ENCODE measurements at regions not wholly inside any gene's neighbourhood (a gene's known extent, or its start where the extent isn't known, plus 50 kb on each side); places are given as distances from the start of the nearest gene placed in this dataset.

- Histone ChIP-seq H3K4me1 (ENCODE audit: control insufficient read depth, insufficient read depth, low read length, unreplicated experiment) (peaks cover 58% of the 10 kb centered on the region), H3K79me2 (ENCODE audit: control insufficient read depth, insufficient read depth, low read length, unreplicated experiment) (no peaks in the 10 kb centered on the region), H2AFZ (ENCODE audit: low read length, unreplicated experiment) (no peak overlapping the region), H3K27me3 (ENCODE audit: insufficient read depth, low read length) (no peaks in the 10 kb centered on the region), H3K4me3 (ENCODE audit: low read depth, low read length) (no peak overlapping the region), H3K27ac (ENCODE audit: low read depth, low read length) (no peak overlapping the region), H3K36me3 (ENCODE audit: insufficient read depth, low read length) (no peaks in the 10 kb centered on the region)
These were observed 51.1 kb downstream of the DOP1B start for GRCh38 chr21:36207577-36208320.

GRCh38 chr21:36208326-36209013, 51.8 kb downstream of the DOP1B start:
- H3K27me3 ChIP-seq (ENCODE audit: insufficient read depth, low read length), result no peaks in the 10 kb centered on the region
- no peak overlapping the region for H3K4me3 ChIP-seq (ENCODE audit: low read depth, low read length)
- no peak overlapping the region for H3K27ac ChIP-seq (ENCODE audit: low read depth, low read length)
- H2AFZ ChIP-seq (ENCODE audit: low read length, unreplicated experiment), result no peak overlapping the region
- peaks cover 51% of the 10 kb centered on the region for H3K4me1 ChIP-seq (ENCODE audit: control insufficient read depth, insufficient read depth, low read length, unreplicated experiment)
- H3K36me3 ChIP-seq (ENCODE audit: insufficient read depth, low read length), result no peaks in the 10 kb centered on the region
- H3K79me2 ChIP-seq (ENCODE audit: control insufficient read depth, insufficient read depth, low read length, unreplicated experiment), result no peaks in the 10 kb centered on the region

- H3K27ac ChIP-seq (ENCODE audit: low read depth, low read length), result peak overlapping the region; percentile 39; the same call in 1 of the 2 replicates
- H3K4me3 ChIP-seq (ENCODE audit: low read depth, low read length), result no peak overlapping the region
- no peaks in the 10 kb centered on the region for H3K27me3 ChIP-seq (ENCODE audit: insufficient read depth, low read length)
- H3K4me1 ChIP-seq (ENCODE audit: control insufficient read depth, insufficient read depth, low read length, unreplicated experiment), result peaks cover 42% of the 10 kb centered on the region
- no peak overlapping the region for H2AFZ ChIP-seq (ENCODE audit: low read length, unreplicated experiment)
- H3K79me2 ChIP-seq (ENCODE audit: control insufficient read depth, insufficient read depth, low read length, unreplicated experiment), result no peaks in the 10 kb centered on the region
- no peaks in the 10 kb centered on the region for H3K36me3 ChIP-seq (ENCODE audit: insufficient read depth, low read length)
These were observed 53.1 kb downstream of the DOP1B start for GRCh38 chr21:36209626-36210171.

GRCh38 chr21:36210779-36211659, 54.4 kb downstream of the DOP1B start:
- no peaks in the 10 kb centered on the region for H3K36me3 ChIP-seq (ENCODE audit: insufficient read depth, low read length)
- peak overlapping the region; percentile 78 for H3K27ac ChIP-seq (ENCODE audit: low read depth, low read length)
- H2AFZ ChIP-seq (ENCODE audit: low read length, unreplicated experiment), result no peak overlapping the region
- H3K27me3 ChIP-seq (ENCODE audit: insufficient read depth, low read length), result no peaks in the 10 kb centered on the region
- no peaks in the 10 kb centered on the region for H3K79me2 ChIP-seq (ENCODE audit: control insufficient read depth, insufficient read depth, low read length, unreplicated experiment)
- H3K4me1 ChIP-seq (ENCODE audit: control insufficient read depth, insufficient read depth, low read length, unreplicated experiment), result peaks cover 42% of the 10 kb centered on the region
- no peak overlapping the region for H3K4me3 ChIP-seq (ENCODE audit: low read depth, low read length)

DNA sequence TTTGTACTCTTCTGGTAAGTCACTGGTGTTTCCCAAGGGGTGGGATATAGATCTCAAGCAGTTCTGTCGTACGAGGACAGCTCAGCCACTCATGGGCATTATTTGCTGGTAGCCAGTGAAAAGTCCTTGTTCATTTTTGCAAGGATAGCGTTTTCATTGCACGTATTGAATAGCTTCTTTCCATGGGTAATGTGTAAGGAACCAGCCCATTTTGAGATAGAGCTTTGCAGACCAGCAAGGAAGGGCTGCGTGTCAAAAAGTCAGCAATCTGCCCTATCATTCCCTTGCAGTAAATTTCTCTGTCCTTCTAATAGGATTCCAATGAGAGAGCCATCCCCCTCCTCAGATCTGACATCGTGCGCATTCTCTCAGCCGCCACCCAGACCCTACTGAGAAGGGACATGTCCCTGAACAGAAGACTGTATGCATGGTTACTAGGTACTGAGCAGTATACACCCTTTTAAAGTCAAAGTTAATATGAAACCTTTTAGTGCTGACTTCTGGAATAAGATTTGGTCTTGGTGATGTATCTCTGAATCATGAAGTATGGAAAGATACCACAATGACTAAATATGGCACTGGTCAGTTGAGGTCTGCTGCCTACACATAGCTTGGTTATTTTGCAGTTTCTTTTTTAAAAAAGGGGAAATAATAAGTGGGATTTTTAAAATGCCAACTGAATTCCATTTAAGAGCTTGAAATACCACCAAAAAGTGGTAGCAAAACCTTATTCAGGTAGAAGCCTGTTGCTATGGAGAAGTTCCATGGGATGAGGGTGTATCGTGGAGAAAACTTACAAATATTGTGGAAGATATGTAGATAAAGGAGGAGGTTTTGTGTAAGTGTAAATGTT, 55.3 kb downstream of the DOP1B start:
- H3K4me1 ChIP-seq (ENCODE audit: control insufficient read depth, insufficient read depth, low read length, unreplicated experiment), result peaks cover 42% of the 10 kb centered on the region
- H3K27ac ChIP-seq (ENCODE audit: low read depth, low read length), result peak overlapping the region; percentile 78
- H2AFZ ChIP-seq (ENCODE audit: low read length, unreplicated experiment), result no peak overlapping the region
- no peaks in the 10 kb centered on the region for H3K27me3 ChIP-seq (ENCODE audit: insufficient read depth, low read length)
- H3K36me3 ChIP-seq (ENCODE audit: insufficient read depth, low read length), result no peaks in the 10 kb centered on the region
- H3K79me2 ChIP-seq (ENCODE audit: control insufficient read depth, insufficient read depth, low read length, unreplicated experiment), result no peaks in the 10 kb centered on the region
- H3K4me3 ChIP-seq (ENCODE audit: low read depth, low read length), result no peak overlapping the region

GRCh38 chr21:36212513-36212780, 55.8 kb downstream of the DOP1B start:
- H3K4me3 ChIP-seq (ENCODE audit: low read depth, low read length), result no peak overlapping the region
- H3K27me3 ChIP-seq (ENCODE audit: insufficient read depth, low read length), result no peaks in the 10 kb centered on the region
- H3K4me1 ChIP-seq (ENCODE audit: control insufficient read depth, insufficient read depth, low read length, unreplicated experiment), result peaks cover 39% of the 10 kb centered on the region
- peak overlapping the region; percentile 78 for H3K27ac ChIP-seq (ENCODE audit: low read depth, low read length)
- no peaks in the 10 kb centered on the region for H3K79me2 ChIP-seq (ENCODE audit: control insufficient read depth, insufficient read depth, low read length, unreplicated experiment)
- no peak overlapping the region for H2AFZ ChIP-seq (ENCODE audit: low read length, unreplicated experiment)
- no peaks in the 10 kb centered on the region for H3K36me3 ChIP-seq (ENCODE audit: insufficient read depth, low read length)

GRCh38 chr21:36214561-36214960, 57.9 kb downstream of the DOP1B start:
- Histone ChIP-seq H3K4me1 (ENCODE audit: control insufficient read depth, insufficient read depth, low read length, unreplicated experiment) (peaks cover 28% of the 10 kb centered on the region), H3K4me3 (ENCODE audit: low read depth, low read length) (no peak overlapping the region), H3K27me3 (ENCODE audit: insufficient read depth, low read length) (no peaks in the 10 kb centered on the region), H3K79me2 (ENCODE audit: control insufficient read depth, insufficient read depth, low read length, unreplicated experiment) (no peaks in the 10 kb centered on the region), H3K27ac (ENCODE audit: low read depth, low read length) (no peak overlapping the region), H3K36me3 (ENCODE audit: insufficient read depth, low read length) (no peaks in the 10 kb centered on the region), H2AFZ (ENCODE audit: low read length, unreplicated experiment) (no peak overlapping the region)

- Histone ChIP-seq H3K4me3 (ENCODE audit: low read depth, low read length) (no peak overlapping the region), H2AFZ (ENCODE audit: low read length, unreplicated experiment) (no peak overlapping the region), H3K27me3 (ENCODE audit: insufficient read depth, low read length) (no peaks in the 10 kb centered on the region), H3K4me1 (ENCODE audit: control insufficient read depth, insufficient read depth, low read length, unreplicated experiment) (no peaks in the 10 kb centered on the region), H3K36me3 (ENCODE audit: insufficient read depth, low read length) (no peaks in the 10 kb centered on the region), H3K79me2 (ENCODE audit: control insufficient read depth, insufficient read depth, low read length, unreplicated experiment) (no peaks in the 10 kb centered on the region), H3K27ac (ENCODE audit: low read depth, low read length) (no peak overlapping the region)
These were observed 61.1 kb downstream of the DOP1B start for GRCh38 chr21:36217743-36218142.

DNA sequence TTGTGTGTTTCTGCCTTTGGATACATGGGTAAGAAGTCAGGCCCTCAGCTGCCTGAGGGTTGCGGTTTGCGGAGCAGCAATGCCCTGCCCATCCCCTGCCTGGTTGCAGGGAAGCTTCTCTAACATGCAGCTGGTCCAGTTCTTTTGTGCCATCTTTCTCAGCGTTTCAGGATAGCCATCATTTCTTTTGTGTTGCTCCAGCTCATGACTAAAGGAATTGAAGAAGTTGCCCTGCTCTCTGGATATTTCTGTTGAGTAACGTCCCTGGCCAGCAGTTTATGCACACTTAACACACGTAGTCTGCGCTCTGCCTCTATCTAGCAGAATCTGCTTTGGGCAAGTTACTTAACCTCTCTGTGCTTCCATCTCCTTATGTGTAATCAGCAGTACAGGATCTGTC, 62.1 kb downstream of the DOP1B start:
- Histone ChIP-seq H3K36me3 (ENCODE audit: insufficient read depth, low read length) (no peaks in the 10 kb centered on the region), H3K4me3 (ENCODE audit: low read depth, low read length) (no peak overlapping the region), H3K27ac (ENCODE audit: low read depth, low read length) (no peak overlapping the region), H3K4me1 (ENCODE audit: control insufficient read depth, insufficient read depth, low read length, unreplicated experiment) (no peaks in the 10 kb centered on the region), H2AFZ (ENCODE audit: low read length, unreplicated experiment) (no peak overlapping the region), H3K79me2 (ENCODE audit: control insufficient read depth, insufficient read depth, low read length, unreplicated experiment) (no peaks in the 10 kb centered on the region), H3K27me3 (ENCODE audit: insufficient read depth, low read length) (no peaks in the 10 kb centered on the region)

DNA sequence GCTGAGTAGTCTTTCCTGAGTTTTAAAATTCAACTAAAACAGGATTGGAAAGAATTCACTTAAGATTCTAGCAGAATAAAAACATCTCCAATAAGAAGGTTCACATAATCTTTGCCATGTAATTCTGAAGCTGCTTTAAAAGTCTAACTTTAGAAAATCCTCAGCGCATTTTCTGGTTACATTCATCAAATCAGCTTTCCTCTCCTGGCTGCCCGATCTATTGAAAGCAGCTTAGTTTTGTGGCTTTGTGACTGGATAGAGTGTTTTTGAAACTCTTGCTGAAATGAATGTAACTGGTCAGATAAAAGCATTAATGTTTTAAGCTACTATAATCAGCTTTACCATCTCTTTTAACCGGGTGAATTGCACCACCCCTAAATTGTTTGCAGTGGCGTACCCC, 66.8 kb downstream of the DOP1B start:
- Histone ChIP-seq H3K27me3 (ENCODE audit: insufficient read depth, low read length) (no peaks in the 10 kb centered on the region), H3K36me3 (ENCODE audit: insufficient read depth, low read length) (no peaks in the 10 kb centered on the region)

More for the DNA sequence above, 66.8 kb downstream of the DOP1B start:
- Histone ChIP-seq H3K4me3 (ENCODE audit: low read depth, low read length) (no peak overlapping the region), H2AFZ (ENCODE audit: low read length, unreplicated experiment) (no peak overlapping the region), H3K4me1 (ENCODE audit: control insufficient read depth, insufficient read depth, low read length, unreplicated experiment) (no peaks in the 10 kb centered on the region), H3K79me2 (ENCODE audit: control insufficient read depth, insufficient read depth, low read length, unreplicated experiment) (no peaks in the 10 kb centered on the region), H3K27ac (ENCODE audit: low read depth, low read length) (no peak overlapping the region)

All from ACC112 (cell line).